DND-41 (cell line): ENCODE measurements at regions not wholly inside any gene's neighbourhood (a gene's known extent, or its start where the extent isn't known, plus 50 kb on each side); places are given as distances from the start of the nearest gene placed in this dataset.

Experiments
- CTCF ChIP-seq: IDR thresholded peaks from 2 replicates; pipeline ENCODE4 v1.5.1; 2012; ENCODE audit warnings: borderline replicate concordance, low read length, moderate library complexity, mild to moderate bottlenecking; ENCODE audit not compliant: poor library complexity, severe bottlenecking; ENCODE audit errors: extremely low read depth
- EZH2 ChIP-seq: IDR thresholded peaks from 3 replicates; pipeline ENCODE4 v1.6.1; 2012; ENCODE audit warnings: borderline replicate concordance, low read depth, mild to moderate bottlenecking, moderate library complexity, low read length, inconsistent platforms; ENCODE audit not compliant: severe bottlenecking

DNA sequence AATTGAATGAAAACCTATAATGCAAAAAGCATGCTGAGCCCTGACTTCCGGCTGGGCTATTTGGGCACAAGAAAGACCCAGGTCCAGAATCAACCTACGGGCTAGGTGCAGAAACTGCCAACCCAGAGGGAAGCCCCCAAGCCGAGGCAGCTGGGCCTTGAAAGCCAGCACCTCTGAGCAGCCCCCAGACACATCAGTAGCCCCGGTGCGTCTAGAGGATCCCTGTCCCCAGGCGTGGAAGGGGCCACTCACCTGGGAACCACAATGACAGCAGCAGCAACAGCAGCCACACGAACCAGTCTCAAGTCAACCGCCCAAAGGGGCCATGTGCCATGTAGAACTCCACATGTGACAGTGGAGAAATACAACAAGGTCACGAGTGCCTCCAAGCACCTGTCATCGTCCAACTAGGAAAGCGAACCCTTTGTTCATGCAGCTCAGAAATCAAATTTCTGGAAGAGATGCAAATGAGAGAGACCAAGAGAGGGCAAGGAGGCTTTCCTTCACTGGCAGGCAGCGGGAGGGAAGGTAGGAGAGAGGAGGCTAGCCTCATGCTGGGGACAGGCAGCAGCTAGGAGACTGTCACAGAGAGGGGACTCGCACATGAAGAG, 57.5 kb upstream of the CHST15 start:
- no peak for TF ChIP-seq CTCF
- no peak for TF ChIP-seq EZH2
